ENCODE measurements at regions not wholly inside any gene's neighbourhood (a gene's known extent, or its start where the extent isn't known, plus 50 kb on each side); places are given as distances from the start of the nearest gene placed in this dataset.
"Not testable (repeated sequence)": the region's sequence is repeated elsewhere in the genome, so short reads cannot be mapped to it uniquely, and the experiment has no call there.

GRCh38 chr14:57150449-57150848 lies 118.3 kb downstream of the EXOC5 start:
- no peak for TF ChIP-seq CTCF (IDR thresholded peaks at IDR 0.05; ENCODE audit: low read depth, low read length, missing control alignments)
- no peak for DNase-seq (ENCODE audit: low read depth)
- in situ Hi-C loops (cut with HindIII; ENCODE audit: low sequenced_read_pairs): no loop called here
- H3K4me3 ChIP-seq (ENCODE audit: low read depth, low read length): no peak overlapping the region

- no peak for DNase-seq (ENCODE audit: low read depth)
- no peak for TF ChIP-seq CTCF (IDR thresholded peaks at IDR 0.05; ENCODE audit: low read depth, low read length, missing control alignments)
- H3K4me3 ChIP-seq (ENCODE audit: low read depth, low read length): no peak overlapping the region
- in situ Hi-C loops (cut with HindIII; ENCODE audit: low sequenced_read_pairs): no loop called here
These were observed 129.5 kb downstream of the EXOC5 start for GRCh38 chr14:57139173-57139572.

- no peak for DNase-seq (ENCODE audit: low read depth)
- H3K4me3 ChIP-seq (ENCODE audit: low read depth, low read length): no peak overlapping the region
- in situ Hi-C loops (cut with HindIII; ENCODE audit: low sequenced_read_pairs): no loop called here
- TF ChIP-seq CTCF (IDR thresholded peaks at IDR 0.05; ENCODE audit: low read depth, low read length, missing control alignments): no peak
These were observed 131.9 kb downstream of the EXOC5 start for GRCh38 chr14:57136669-57137328.

- DNase-seq (ENCODE audit: low read depth); in situ Hi-C loops (cut with HindIII; ENCODE audit: low sequenced_read_pairs); H3K4me3 ChIP-seq (ENCODE audit: low read depth, low read length): not testable (repeated sequence)
These were observed 140.9 kb downstream of the EXOC5 start for GRCh38 chr14:57127809-57128208.

- in situ Hi-C loops (cut with HindIII; ENCODE audit: low sequenced_read_pairs): no loop called here
- no peak overlapping the region for H3K4me3 ChIP-seq (ENCODE audit: low read depth, low read length)
- no peak for TF ChIP-seq CTCF (IDR thresholded peaks at IDR 0.05; ENCODE audit: low read depth, low read length, missing control alignments)
- no peak for DNase-seq (ENCODE audit: low read depth)
These were observed 146.6 kb downstream of the EXOC5 start for GRCh38 chr14:57122129-57122528.

GRCh38 chr14:57112072-57112807 lies 156.5 kb downstream of the EXOC5 start:
- DNase-seq (ENCODE audit: low read depth); H3K4me3 ChIP-seq (ENCODE audit: low read depth, low read length); in situ Hi-C loops (cut with HindIII; ENCODE audit: low sequenced_read_pairs): not testable (repeated sequence)

GRCh38 chr14:57110411-57110810 lies 158.3 kb downstream of the EXOC5 start:
- DNase-seq (ENCODE audit: low read depth); in situ Hi-C loops (cut with HindIII; ENCODE audit: low sequenced_read_pairs); H3K4me3 ChIP-seq (ENCODE audit: low read depth, low read length): not testable (repeated sequence)

GRCh38 chr14:57091030-57091608 lies 177.6 kb downstream of the EXOC5 start:
- no peak for DNase-seq (ENCODE audit: low read depth)
- TF ChIP-seq CTCF (IDR thresholded peaks at IDR 0.05; ENCODE audit: low read depth, low read length, missing control alignments): no peak
- H3K4me3 ChIP-seq (ENCODE audit: low read depth, low read length): no peak overlapping the region
- in situ Hi-C loops (cut with HindIII; ENCODE audit: low sequenced_read_pairs): no loop called here
